ENCODE measurements at regions not wholly inside any gene's neighbourhood (a gene's known extent, or its start where the extent isn't known, plus 50 kb on each side); places are given as distances from the start of the nearest gene placed in this dataset.

DNA sequence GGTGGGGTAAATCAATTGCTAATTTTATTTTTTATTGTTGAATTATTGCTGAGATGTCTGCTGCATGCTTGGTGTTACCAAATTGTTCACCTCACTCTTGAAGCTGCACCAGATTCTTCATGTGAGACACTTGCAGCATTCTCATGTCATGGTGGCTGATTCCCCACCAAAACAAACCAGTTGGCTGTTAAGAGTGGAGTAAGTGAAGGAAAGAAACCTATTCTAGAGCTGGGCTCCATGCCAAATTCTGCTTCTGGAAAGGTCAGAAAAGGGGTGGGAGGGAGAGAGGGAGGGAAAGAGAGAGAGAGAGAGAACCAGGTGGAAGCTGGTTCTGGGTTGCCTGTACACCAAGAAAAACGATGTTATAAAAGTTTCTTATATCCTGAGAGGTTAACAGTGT, 317.5 kb upstream of the THRB start (continued):
- TF ChIP-seq, protein P1, sequence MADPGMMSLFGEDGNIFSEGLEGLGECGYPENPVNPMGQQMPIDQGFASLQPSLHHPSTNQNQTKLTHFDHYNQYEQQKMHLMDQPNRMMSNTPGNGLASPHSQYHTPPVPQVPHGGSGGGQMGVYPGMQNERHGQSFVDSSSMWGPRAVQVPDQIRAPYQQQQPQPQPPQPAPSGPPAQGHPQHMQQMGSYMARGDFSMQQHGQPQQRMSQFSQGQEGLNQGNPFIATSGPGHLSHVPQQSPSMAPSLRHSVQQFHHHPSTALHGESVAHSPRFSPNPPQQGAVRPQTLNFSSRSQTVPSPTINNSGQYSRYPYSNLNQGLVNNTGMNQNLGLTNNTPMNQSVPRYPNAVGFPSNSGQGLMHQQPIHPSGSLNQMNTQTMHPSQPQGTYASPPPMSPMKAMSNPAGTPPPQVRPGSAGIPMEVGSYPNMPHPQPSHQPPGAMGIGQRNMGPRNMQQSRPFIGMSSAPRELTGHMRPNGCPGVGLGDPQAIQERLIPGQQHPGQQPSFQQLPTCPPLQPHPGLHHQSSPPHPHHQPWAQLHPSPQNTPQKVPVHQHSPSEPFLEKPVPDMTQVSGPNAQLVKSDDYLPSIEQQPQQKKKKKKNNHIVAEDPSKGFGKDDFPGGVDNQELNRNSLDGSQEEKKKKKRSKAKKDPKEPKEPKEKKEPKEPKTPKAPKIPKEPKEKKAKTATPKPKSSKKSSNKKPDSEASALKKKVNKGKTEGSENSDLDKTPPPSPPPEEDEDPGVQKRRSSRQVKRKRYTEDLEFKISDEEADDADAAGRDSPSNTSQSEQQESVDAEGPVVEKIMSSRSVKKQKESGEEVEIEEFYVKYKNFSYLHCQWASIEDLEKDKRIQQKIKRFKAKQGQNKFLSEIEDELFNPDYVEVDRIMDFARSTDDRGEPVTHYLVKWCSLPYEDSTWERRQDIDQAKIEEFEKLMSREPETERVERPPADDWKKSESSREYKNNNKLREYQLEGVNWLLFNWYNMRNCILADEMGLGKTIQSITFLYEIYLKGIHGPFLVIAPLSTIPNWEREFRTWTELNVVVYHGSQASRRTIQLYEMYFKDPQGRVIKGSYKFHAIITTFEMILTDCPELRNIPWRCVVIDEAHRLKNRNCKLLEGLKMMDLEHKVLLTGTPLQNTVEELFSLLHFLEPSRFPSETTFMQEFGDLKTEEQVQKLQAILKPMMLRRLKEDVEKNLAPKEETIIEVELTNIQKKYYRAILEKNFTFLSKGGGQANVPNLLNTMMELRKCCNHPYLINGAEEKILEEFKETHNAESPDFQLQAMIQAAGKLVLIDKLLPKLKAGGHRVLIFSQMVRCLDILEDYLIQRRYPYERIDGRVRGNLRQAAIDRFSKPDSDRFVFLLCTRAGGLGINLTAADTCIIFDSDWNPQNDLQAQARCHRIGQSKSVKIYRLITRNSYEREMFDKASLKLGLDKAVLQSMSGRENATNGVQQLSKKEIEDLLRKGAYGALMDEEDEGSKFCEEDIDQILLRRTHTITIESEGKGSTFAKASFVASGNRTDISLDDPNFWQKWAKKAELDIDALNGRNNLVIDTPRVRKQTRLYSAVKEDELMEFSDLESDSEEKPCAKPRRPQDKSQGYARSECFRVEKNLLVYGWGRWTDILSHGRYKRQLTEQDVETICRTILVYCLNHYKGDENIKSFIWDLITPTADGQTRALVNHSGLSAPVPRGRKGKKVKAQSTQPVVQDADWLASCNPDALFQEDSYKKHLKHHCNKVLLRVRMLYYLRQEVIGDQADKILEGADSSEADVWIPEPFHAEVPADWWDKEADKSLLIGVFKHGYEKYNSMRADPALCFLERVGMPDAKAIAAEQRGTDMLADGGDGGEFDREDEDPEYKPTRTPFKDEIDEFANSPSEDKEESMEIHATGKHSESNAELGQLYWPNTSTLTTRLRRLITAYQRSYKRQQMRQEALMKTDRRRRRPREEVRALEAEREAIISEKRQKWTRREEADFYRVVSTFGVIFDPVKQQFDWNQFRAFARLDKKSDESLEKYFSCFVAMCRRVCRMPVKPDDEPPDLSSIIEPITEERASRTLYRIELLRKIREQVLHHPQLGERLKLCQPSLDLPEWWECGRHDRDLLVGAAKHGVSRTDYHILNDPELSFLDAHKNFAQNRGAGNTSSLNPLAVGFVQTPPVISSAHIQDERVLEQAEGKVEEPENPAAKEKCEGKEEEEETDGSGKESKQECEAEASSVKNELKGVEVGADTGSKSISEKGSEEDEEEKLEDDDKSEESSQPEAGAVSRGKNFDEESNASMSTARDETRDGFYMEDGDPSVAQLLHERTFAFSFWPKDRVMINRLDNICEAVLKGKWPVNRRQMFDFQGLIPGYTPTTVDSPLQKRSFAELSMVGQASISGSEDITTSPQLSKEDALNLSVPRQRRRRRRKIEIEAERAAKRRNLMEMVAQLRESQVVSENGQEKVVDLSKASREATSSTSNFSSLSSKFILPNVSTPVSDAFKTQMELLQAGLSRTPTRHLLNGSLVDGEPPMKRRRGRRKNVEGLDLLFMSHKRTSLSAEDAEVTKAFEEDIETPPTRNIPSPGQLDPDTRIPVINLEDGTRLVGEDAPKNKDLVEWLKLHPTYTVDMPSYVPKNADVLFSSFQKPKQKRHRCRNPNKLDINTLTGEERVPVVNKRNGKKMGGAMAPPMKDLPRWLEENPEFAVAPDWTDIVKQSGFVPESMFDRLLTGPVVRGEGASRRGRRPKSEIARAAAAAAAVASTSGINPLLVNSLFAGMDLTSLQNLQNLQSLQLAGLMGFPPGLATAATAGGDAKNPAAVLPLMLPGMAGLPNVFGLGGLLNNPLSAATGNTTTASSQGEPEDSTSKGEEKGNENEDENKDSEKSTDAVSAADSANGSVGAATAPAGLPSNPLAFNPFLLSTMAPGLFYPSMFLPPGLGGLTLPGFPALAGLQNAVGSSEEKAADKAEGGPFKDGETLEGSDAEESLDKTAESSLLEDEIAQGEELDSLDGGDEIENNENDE (IDR thresholded peaks at IDR 0.05; ENCODE audit: insufficient replicate concordance, low read length) = no peak
- TF ChIP-seq ASH2L (IDR thresholded peaks at IDR 0.05; ENCODE audit: low read length) (no peak), TBP (IDR thresholded peaks at IDR 0.05; ENCODE audit: low read depth, low read length) (no peak), CTBP2 (IDR thresholded peaks at IDR 0.05; ENCODE audit: borderline replicate concordance, insufficient read depth, insufficient read length, low read length) (no peak), CEBPB (IDR thresholded peaks at IDR 0.05; ENCODE audit: low read depth, low read length) (no peak), PHF8 (conservative IDR thresholded peaks at IDR 0.05; ENCODE audit: low read depth, low read length) (no peak)
- TF ChIP-seq, protein P2, sequence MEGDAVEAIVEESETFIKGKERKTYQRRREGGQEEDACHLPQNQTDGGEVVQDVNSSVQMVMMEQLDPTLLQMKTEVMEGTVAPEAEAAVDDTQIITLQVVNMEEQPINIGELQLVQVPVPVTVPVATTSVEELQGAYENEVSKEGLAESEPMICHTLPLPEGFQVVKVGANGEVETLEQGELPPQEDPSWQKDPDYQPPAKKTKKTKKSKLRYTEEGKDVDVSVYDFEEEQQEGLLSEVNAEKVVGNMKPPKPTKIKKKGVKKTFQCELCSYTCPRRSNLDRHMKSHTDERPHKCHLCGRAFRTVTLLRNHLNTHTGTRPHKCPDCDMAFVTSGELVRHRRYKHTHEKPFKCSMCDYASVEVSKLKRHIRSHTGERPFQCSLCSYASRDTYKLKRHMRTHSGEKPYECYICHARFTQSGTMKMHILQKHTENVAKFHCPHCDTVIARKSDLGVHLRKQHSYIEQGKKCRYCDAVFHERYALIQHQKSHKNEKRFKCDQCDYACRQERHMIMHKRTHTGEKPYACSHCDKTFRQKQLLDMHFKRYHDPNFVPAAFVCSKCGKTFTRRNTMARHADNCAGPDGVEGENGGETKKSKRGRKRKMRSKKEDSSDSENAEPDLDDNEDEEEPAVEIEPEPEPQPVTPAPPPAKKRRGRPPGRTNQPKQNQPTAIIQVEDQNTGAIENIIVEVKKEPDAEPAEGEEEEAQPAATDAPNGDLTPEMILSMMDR (IDR thresholded peaks at IDR 0.05; ENCODE audit: control extremely low read depth in 1 of 3, insufficient read depth in 1 of 3, low read depth in 1 of 3, low read length in 3 of 3) = no peak
- TF ChIP-seq, protein P3, sequence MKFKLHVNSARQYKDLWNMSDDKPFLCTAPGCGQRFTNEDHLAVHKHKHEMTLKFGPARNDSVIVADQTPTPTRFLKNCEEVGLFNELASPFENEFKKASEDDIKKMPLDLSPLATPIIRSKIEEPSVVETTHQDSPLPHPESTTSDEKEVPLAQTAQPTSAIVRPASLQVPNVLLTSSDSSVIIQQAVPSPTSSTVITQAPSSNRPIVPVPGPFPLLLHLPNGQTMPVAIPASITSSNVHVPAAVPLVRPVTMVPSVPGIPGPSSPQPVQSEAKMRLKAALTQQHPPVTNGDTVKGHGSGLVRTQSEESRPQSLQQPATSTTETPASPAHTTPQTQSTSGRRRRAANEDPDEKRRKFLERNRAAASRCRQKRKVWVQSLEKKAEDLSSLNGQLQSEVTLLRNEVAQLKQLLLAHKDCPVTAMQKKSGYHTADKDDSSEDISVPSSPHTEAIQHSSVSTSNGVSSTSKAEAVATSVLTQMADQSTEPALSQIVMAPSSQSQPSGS (IDR thresholded peaks at IDR 0.05; ENCODE audit: low read length) = no peak

Data from H1 (cell line).